Left ventricle myocardium superior (tissue), 1 donor: ENCODE measurements at regions not wholly inside any gene's neighbourhood (a gene's known extent, or its start where the extent isn't known, plus 50 kb on each side); places are given as distances from the start of the nearest gene placed in this dataset.
A peak's percentile ranks its signal among the peaks of the same experiment; 100 is the strongest.
"Not testable (repeated sequence)": the region's sequence is repeated elsewhere in the genome, so short reads cannot be mapped to it uniquely, and the experiment has no call there.

Experiments
- ATAC-seq: fragments of 200-7000 bp; cut with Tn5 transposase; one replicate; pipeline ENCODE4 v1.9.1; 2020; ENCODE audit warnings: mild to moderate bottlenecking, moderate library complexity
- DNase-seq: peaks from one replicate; pipeline ENCODE4 v3.0.0-alpha.2; 2020
- intact Hi-C: fragments of 100-400 bp; cut with micrococcal nuclease; formaldehyde crosslinking; loops from one replicate; pipeline ENCODE4 v1.11.0; 2022
- donor health status: DM: no; HTN: yes; CAD: no; lungs with severe emphysema.

GRCh38 chr13:53445686-53446085, 417.1 kb downstream of the OLFM4 start:
- ATAC-seq (no peak), DNase-seq (no peak)
- intact Hi-C loops = no loop called here

- ATAC-seq = no peak
- no peak for DNase-seq
- intact Hi-C loops = no loop called here
Observed at GRCh38 chr13:53447456-53447855, 418.8 kb downstream of the OLFM4 start.

- no peak for DNase-seq
- intact Hi-C loops = no loop called here
Observed at GRCh38 chr13:53447863-53448262, 419.2 kb downstream of the OLFM4 start.

GRCh38 chr13:53452263-53452808, 423.7 kb downstream of the OLFM4 start:
- intact Hi-C loops, ATAC-seq, DNase-seq: not testable (repeated sequence)

More at GRCh38 chr13:53447863-53448262, 419.2 kb downstream of the OLFM4 start:
- ATAC-seq = no peak

GRCh38 chr13:53460796-53461195, 432.2 kb downstream of the OLFM4 start:
- DNase-seq (no peak), ATAC-seq (no peak)
- intact Hi-C loops = no loop called here

- no peak for ATAC-seq
- no peak for DNase-seq
- intact Hi-C loops = no loop called here
Observed at GRCh38 chr13:53463106-53463505, 434.5 kb downstream of the OLFM4 start.

- no peak for ATAC-seq
Observed at GRCh38 chr13:53466576-53466975, 438.0 kb downstream of the OLFM4 start.

GRCh38 chr13:53473397-53473796, 444.8 kb downstream of the OLFM4 start:
- ATAC-seq = no peak
- DNase-seq = no peak
- intact Hi-C loops = no loop called here

More at GRCh38 chr13:53466576-53466975, 438.0 kb downstream of the OLFM4 start:
- DNase-seq = no peak
- intact Hi-C loops = no loop called here

- no peak for DNase-seq
- ATAC-seq = no peak
- intact Hi-C loops = no loop called here
Observed at GRCh38 chr13:53474878-53475277, 446.3 kb downstream of the OLFM4 start.

- ATAC-seq (no peak), DNase-seq (no peak)
- intact Hi-C loops = no loop called here
Observed at GRCh38 chr13:53490752-53491151, 462.1 kb downstream of the OLFM4 start.

- DNase-seq = no peak
- ATAC-seq = no peak
- intact Hi-C loops = no loop called here
Observed at GRCh38 chr13:53494406-53494805, 465.8 kb downstream of the OLFM4 start.

- intact Hi-C loops = no loop called here
- ATAC-seq (no peak), DNase-seq (no peak)
Observed at GRCh38 chr13:53499576-53500133, 471.0 kb downstream of the OLFM4 start.

- intact Hi-C loops = no loop called here
- no peak for ATAC-seq
Observed at GRCh38 chr13:53501387-53501786, 472.8 kb downstream of the OLFM4 start.

GRCh38 chr13:53507741-53508140, 479.1 kb downstream of the OLFM4 start:
- DNase-seq (no peak), ATAC-seq (no peak)
- intact Hi-C loops = no loop called here

More at GRCh38 chr13:53501387-53501786, 472.8 kb downstream of the OLFM4 start:
- DNase-seq = no peak

- intact Hi-C loops = no loop called here
- ATAC-seq (no peak), DNase-seq (no peak)
Observed at GRCh38 chr13:53512635-53513034, 484.0 kb downstream of the OLFM4 start.

GRCh38 chr13:53513226-53513625, 484.6 kb downstream of the OLFM4 start:
- no peak for DNase-seq
- intact Hi-C loops = no loop called here
- peak; percentile 46 for ATAC-seq

- ATAC-seq (no peak), DNase-seq (no peak)
- intact Hi-C loops = no loop called here
Observed at GRCh38 chr13:53520132-53520531, 491.5 kb downstream of the OLFM4 start.

GRCh38 chr13:53522034-53522433, 493.4 kb downstream of the OLFM4 start:
- DNase-seq (no peak), ATAC-seq (no peak)
- intact Hi-C loops = no loop called here

- no peak for ATAC-seq
- intact Hi-C loops = no loop called here
Observed at GRCh38 chr13:53537586-53537985, 509.0 kb downstream of the OLFM4 start.

GRCh38 chr13:53545340-53545941, 516.8 kb downstream of the OLFM4 start:
- no peak for DNase-seq
- ATAC-seq = no peak
- intact Hi-C loops = no loop called here

More at GRCh38 chr13:53537586-53537985, 509.0 kb downstream of the OLFM4 start:
- no peak for DNase-seq

GRCh38 chr13:53560556-53560955, 531.9 kb downstream of the OLFM4 start:
- ATAC-seq (no peak), DNase-seq (no peak)
- intact Hi-C loops = no loop called here
